SK-N-SH (cell line): ENCODE measurements at regions not wholly inside any gene's neighbourhood (a gene's known extent, or its start where the extent isn't known, plus 50 kb on each side); places are given as distances from the start of the nearest gene placed in this dataset.

Experiments used
- CTCF ChIA-PET: fragments of 300-600, 350-600 bp; formaldehyde crosslinking; extraction: SDS; loops from one replicate; lab custom pipeline; 2021; lab: Yijun Ruan, JAX
- POLR2A ChIA-PET: fragments of 350-600 bp; sonication (Branson Sonifier 250); formaldehyde crosslinking; extraction: SDS; loops from one replicate; lab custom pipeline; 2020; ENCODE audit warnings: antibody characterized with exemption, inconsistent platforms; lab: Yijun Ruan, JAX
- DNase-seq: peaks from one replicate; pipeline ENCODE4 v3.0.0; 2012
- H2AFZ ChIP-seq: fragments of 200-600 bp; sonication (generic); 2 replicates; pipeline ENCODE4 v1.8.1; 2016; ENCODE audit warnings: antibody characterized with exemption, mild to moderate bottlenecking, low read depth
- H3F3A ChIP-seq: fragments of 200-600 bp; sonication (generic); replicated peaks from 2 replicates; pipeline ENCODE3; 2016; ENCODE audit warnings: antibody characterized with exemption, mild to moderate bottlenecking; ENCODE audit not compliant: insufficient read depth
- H3K27ac ChIP-seq, 2 experiments: fragments of 200-500 bp in 1 of 2; fragments of 200-600 bp in 1 of 2; sonication (Bioruptor generic) in 1 of 2; sonication (generic), shearing (Covaris generic) in 1 of 2; 2 replicates each; pipeline versions ENCODE4 v1.5.1 to v1.6.1; 2014 to 2016; ENCODE audit warnings: low read depth in 2 of 2, inconsistent platforms in 1 of 2, low read length in 1 of 2, mild to moderate bottlenecking in 1 of 2, mixed read lengths in 1 of 2
- H3K27me3 ChIP-seq: fragments of 200-600 bp; sonication (generic), shearing (Covaris generic); 2 replicates; pipeline ENCODE4 v1.6.1; 2016; ENCODE audit warnings: mixed run types; ENCODE audit not compliant: insufficient read depth
- H3K36me3 ChIP-seq, 2 experiments: fragments of 200-500 bp in 1 of 2; fragments of 200-600 bp in 1 of 2; sonication (Bioruptor generic) in 1 of 2; sonication (generic) in 1 of 2; replicated peaks in 1 of 2; 2 replicates each; pipeline versions ENCODE3 to v1.5.1; 2014 to 2016; ENCODE audit warnings: low read length in 1 of 2, mild to moderate bottlenecking in 1 of 2; ENCODE audit not compliant: insufficient read depth in 2 of 2, control insufficient read depth in 1 of 2
- H3K4me1 ChIP-seq, 2 experiments: fragments of 200-500 bp in 1 of 2; fragments of 200-600 bp in 1 of 2; sonication (Bioruptor generic) in 1 of 2; sonication (generic), shearing (Covaris generic) in 1 of 2; 2 replicates each; pipeline versions ENCODE4 v1.5.1 to v1.6.1; 2014 to 2016; ENCODE audit warnings: low read depth in 1 of 2, low read length in 1 of 2, mixed run types in 1 of 2; ENCODE audit not compliant: insufficient read depth in 2 of 2, control insufficient read depth in 1 of 2
- H3K4me2 ChIP-seq: fragments of 200-600 bp; sonication (generic), shearing (Covaris generic); 2 replicates; pipeline ENCODE4 v1.6.1; 2017; ENCODE audit warnings: mixed run types
- H3K4me3 ChIP-seq, 2 experiments: fragments of 200-500 bp in 1 of 2; fragments of 200-600 bp in 1 of 2; sonication (Bioruptor generic) in 1 of 2; sonication (generic), shearing (Covaris generic) in 1 of 2; 2 replicates each; pipeline versions ENCODE4 v1.5.1 to v1.8.1; 2014 to 2016; ENCODE audit warnings: low read depth in 2 of 2, inconsistent platforms in 1 of 2, low read length in 1 of 2, mild to moderate bottlenecking in 1 of 2, mixed read lengths in 1 of 2, moderate library complexity in 1 of 2
- H3K79me2 ChIP-seq: fragments of 200-600 bp; sonication (generic); 2 replicates; pipeline ENCODE4 v1.8.1; 2017; ENCODE audit warnings: mild to moderate bottlenecking; ENCODE audit not compliant: insufficient read depth
- H3K9ac ChIP-seq: fragments of 200-600 bp; sonication (generic); 2 replicates; pipeline ENCODE4 v1.6.1; 2017; ENCODE audit warnings: mixed run types
- H3K9me2 ChIP-seq: fragments of 200-600 bp; sonication (generic); 2 replicates; pipeline ENCODE4 v1.6.1; 2017; ENCODE audit warnings: mixed run types
- H3K9me3 ChIP-seq: fragments of 200-600 bp; sonication (generic); 2 replicates; pipeline ENCODE4 v1.6.1; 2017; ENCODE audit warnings: mixed run types, mild to moderate bottlenecking, moderate library complexity
- H4K20me1 ChIP-seq: fragments of 200-600 bp; sonication (generic); 2 replicates; pipeline ENCODE4 v1.6.1; 2017; ENCODE audit warnings: mild to moderate bottlenecking, mixed run types; ENCODE audit not compliant: insufficient read depth
- CHD2 ChIP-seq: fragments of 150-350 bp; IDR thresholded peaks from 2 replicates; pipeline ENCODE4 v1.6.1; 2018; ENCODE audit warnings: low read length; ENCODE audit not compliant: partially characterized antibody
- CTCF ChIP-seq: fragments of 200-600 bp; sonication (generic); IDR thresholded peaks from 2 replicates; pipeline ENCODE4 v1.6.1; 2017; ENCODE audit warnings: antibody characterized with exemption, mild to moderate bottlenecking, moderate library complexity
- EZH2phosphoT487 ChIP-seq: fragments of 200-600 bp; sonication (generic); IDR thresholded peaks from 2 replicates; pipeline ENCODE4 v1.6.1; 2017; ENCODE audit warnings: low read depth, mixed run types, mild to moderate bottlenecking, antibody characterized with exemption, moderate library complexity, borderline replicate concordance
- GABPA ChIP-seq: IDR thresholded peaks from 2 replicates; pipeline ENCODE4 v1.4.0; 2012; ENCODE audit warnings: low read depth, mild to moderate bottlenecking
- GATA2 ChIP-seq: sonication (generic); formaldehyde crosslinking; IDR thresholded peaks from 2 replicates; pipeline ENCODE4 v1.5.0; 2020; ENCODE audit warnings: mild to moderate bottlenecking, missing genetic modification reagents
- JUND ChIP-seq: IDR thresholded peaks from 2 replicates; pipeline ENCODE4 v1.4.0; 2012
- MAX ChIP-seq: IDR thresholded peaks from 2 replicates; pipeline ENCODE4 v1.4.0; 2012; ENCODE audit warnings: low read depth
- MEF2A ChIP-seq: IDR thresholded peaks from 2 replicates; pipeline ENCODE4 v1.4.0; 2012; ENCODE audit warnings: low read depth, borderline replicate concordance
- NRF1 ChIP-seq: IDR thresholded peaks from 2 replicates; pipeline ENCODE4 v1.6.1; 2012; ENCODE audit warnings: low read depth, mild to moderate bottlenecking, low read length
- SIN3A ChIP-seq: IDR thresholded peaks from 2 replicates; pipeline ENCODE4 v1.6.1; 2012; ENCODE audit warnings: low read depth, mild to moderate bottlenecking, low read length, moderate library complexity, borderline replicate concordance
- TAF1 ChIP-seq: IDR thresholded peaks from 2 replicates; pipeline ENCODE4 v1.6.1; 2012; ENCODE audit warnings: low read depth, mild to moderate bottlenecking, low read length, moderate library complexity, borderline replicate concordance
- TCF12 ChIP-seq: IDR thresholded peaks from 2 replicates; pipeline ENCODE4 v1.4.0; 2012
- USF1 ChIP-seq: IDR thresholded peaks from 2 replicates; pipeline ENCODE4 v1.4.0; 2012; ENCODE audit warnings: low read depth, borderline replicate concordance
- WGBS: methylation state at CpG from one replicate; pipeline ENCODE4 v1.1.6; 2017; ENCODE audit warnings: low lambda C conversion rate; 5-methylcytosine and 5-hydroxymethylcytosine counted together

GRCh38 chr18:61034580-61034979, 298.6 kb upstream of the CDH20 start (continued):
- TF ChIP-seq CTCF, result no peak
- TF ChIP-seq JUND, result no peak
- no peak for TF ChIP-seq TCF12
- TF ChIP-seq TAF1, result no peak
- no peak for TF ChIP-seq USF1
- no peak for TF ChIP-seq SIN3A
- no peak for TF ChIP-seq MAX
- TF ChIP-seq EZH2phosphoT487, result no peak
- TF ChIP-seq GABPA, result no peak

- no peaks in the 10 kb centered on the region; a peak in 2 of 4 replicates for H3K4me1 ChIP-seq
- no peaks in the 10 kb centered on the region for H3K36me3 ChIP-seq
- POLR2A ChIA-PET, result no interaction called here
- no peaks in the 10 kb centered on the region for H3K79me2 ChIP-seq
- H3K9ac ChIP-seq, result no peak overlapping the region
- no peak overlapping the region for H3K4me3 ChIP-seq
- CTCF ChIA-PET, result interaction anchor here (0.7 kb wide), 1 partner anchor 21 kb away, joined by 3 read pairs; no protein-coding TSS in a partner anchor
- H3K9me2 ChIP-seq, result peaks cover 3% of the 10 kb centered on the region; the same call in 1 of the 2 replicates
- WGBS, result 15% methylated on average over 3 of the region's 3 CpGs
- H3K27ac ChIP-seq, result no peak overlapping the region
- H3F3A ChIP-seq, result no peaks in the 10 kb centered on the region
- DNase-seq, result no peak
- H3K9me3 ChIP-seq, result no peaks in the 10 kb centered on the region
- no peak overlapping the region for H3K4me2 ChIP-seq
- no peak for TF ChIP-seq CHD2
- H2AFZ ChIP-seq, result no peak overlapping the region
- no peaks in the 10 kb centered on the region for H3K27me3 ChIP-seq
- no peaks in the 10 kb centered on the region for H4K20me1 ChIP-seq
Measured at GRCh38 chr18:61039251-61039650, 294.0 kb upstream of the CDH20 start.

GRCh38 chr18:61047794-61048193, 285.4 kb upstream of the CDH20 start:
- TF ChIP-seq MEF2A (no peak), NRF1 (no peak), GATA2 (no peak), JUND (no peak)
- POLR2A ChIA-PET, result no interaction called here
- Histone ChIP-seq H3K4me3 (no peak overlapping the region), H3K9me3 (no peaks in the 10 kb centered on the region), H3K9me2 (peaks cover 3% of the 10 kb centered on the region; the same call in 1 of the 2 replicates), H2AFZ (no peak overlapping the region), H3K27ac (no peak overlapping the region), H3K36me3 (no peaks in the 10 kb centered on the region), H3K4me2 (no peak overlapping the region), H3K4me1 (no peaks in the 10 kb centered on the region), H3F3A (no peaks in the 10 kb centered on the region), H3K9ac (no peak overlapping the region), H3K27me3 (no peaks in the 10 kb centered on the region), H3K79me2 (no peaks in the 10 kb centered on the region), H4K20me1 (no peaks in the 10 kb centered on the region)
- DNase-seq, result no peak
- WGBS, result 61% methylated on average over 5 of the region's 5 CpGs
- CTCF ChIA-PET, result no interaction called here
